CD4-positive, alpha-beta T cell (primary cell): ENCODE measurements at regions not wholly inside any gene's neighbourhood (a gene's known extent, or its start where the extent isn't known, plus 50 kb on each side); places are given as distances from the start of the nearest gene placed in this dataset.

Experiments used
- ATAC-seq: fragments of 200-7000 bp; cut with Tn5 transposase; one replicate; pipeline ENCODE4 v1.10.0; 2022; ENCODE audit warnings: mild to moderate bottlenecking; ENCODE audit not compliant: poor library complexity
- CTCF ChIA-PET: fragments of 350-600 bp; sonication (Branson Sonifier 250); formaldehyde crosslinking; loops from one replicate; lab custom pipeline; 2021; ENCODE audit warnings: antibody characterized with exemption, inconsistent platforms; lab: Charles Lee
- POLR2A ChIA-PET: fragments of 350-600 bp; sonication (Branson Sonifier 250); formaldehyde crosslinking; loops from one replicate; lab custom pipeline; 2021; ENCODE audit warnings: antibody characterized with exemption, inconsistent platforms; lab: Charles Lee
- DNase-seq, 14 experiments: peaks; one replicate each; pipeline ENCODE4 v3.0.0-alpha.2; 2013 to 2020; ENCODE audit warnings: mixed read lengths in 2 of 14
- H3K27ac ChIP-seq, 2 donors: one replicate each; pipeline versions ENCODE4 v1.5.1 to v1.7.0; 2013; ENCODE audit warnings: low read length in 2 of 2, low read depth in 1 of 2, mild to moderate bottlenecking in 1 of 2
- H3K27me3 ChIP-seq, 2 experiments: 1 replicate in 1 of 2; 2 replicates in 1 of 2; pipeline versions ENCODE4 v1.6.1 to v1.7.0; 2013; ENCODE audit warnings: low read length in 2 of 2, control low read depth in 1 of 2, mild to moderate bottlenecking in 1 of 2, moderate library complexity in 1 of 2; ENCODE audit not compliant: insufficient read depth in 2 of 2, control insufficient read depth in 1 of 2
- H3K36me3 ChIP-seq: one replicate; pipeline ENCODE4 v1.6.1; 2013; ENCODE audit warnings: low read length, control low read depth; ENCODE audit not compliant: insufficient read depth
- H3K4me1 ChIP-seq: one replicate; pipeline ENCODE4 v1.6.1; 2013; ENCODE audit warnings: low read length, control low read depth; ENCODE audit not compliant: insufficient read depth
- H3K4me3 ChIP-seq: one replicate; pipeline ENCODE4 v1.5.1; 2013; ENCODE audit warnings: mild to moderate bottlenecking, low read length, moderate library complexity
- H3K9me3 ChIP-seq, 2 experiments: 1 replicate in 1 of 2; 2 replicates in 1 of 2; pipeline versions ENCODE4 v1.6.1 to v1.7.0; 2013; ENCODE audit warnings: low read length in 2 of 2, mild to moderate bottlenecking in 2 of 2, control low read depth in 1 of 2, moderate library complexity in 1 of 2; ENCODE audit not compliant: control insufficient read depth in 1 of 2, insufficient read depth in 1 of 2
- H3K27ac Mint-ChIP-seq: one replicate; pipeline ENCODE4 v1.8.0; 2020; ENCODE audit warnings: mixed read lengths
- H3K27me3 Mint-ChIP-seq: one replicate; pipeline ENCODE4 v1.8.0; 2021; ENCODE audit warnings: mixed read lengths
- H3K36me3 Mint-ChIP-seq: one replicate; pipeline ENCODE4 v1.8.0; 2021; ENCODE audit warnings: low read depth, mixed read lengths
- H3K4me1 Mint-ChIP-seq: one replicate; pipeline ENCODE4 v1.8.0; 2021; ENCODE audit warnings: low read depth, mixed read lengths
- H3K4me3 Mint-ChIP-seq: one replicate; pipeline ENCODE4 v1.8.0; 2020; ENCODE audit warnings: mild to moderate bottlenecking, mixed read lengths
- H3K9me3 Mint-ChIP-seq: one replicate; pipeline ENCODE4 v1.8.0; 2020; ENCODE audit warnings: mixed read lengths
- CTCF ChIP-seq: fragments of 200-600 bp; IDR thresholded peaks from one replicate; pipeline ENCODE4 v1.8.0; 2022; ENCODE audit warnings: antibody characterized with exemption, mild to moderate bottlenecking
- intact Hi-C, 2 experiments: fragments of 100-400 bp; cut with DNase I in 1 of 2; cut with micrococcal nuclease in 1 of 2; formaldehyde crosslinking; loops; one replicate each; pipeline versions ENCODE4 v1.15.1 to v1.9.0; 2023 to 2025; cut with DNase I, micrococcal nuclease

DNA sequence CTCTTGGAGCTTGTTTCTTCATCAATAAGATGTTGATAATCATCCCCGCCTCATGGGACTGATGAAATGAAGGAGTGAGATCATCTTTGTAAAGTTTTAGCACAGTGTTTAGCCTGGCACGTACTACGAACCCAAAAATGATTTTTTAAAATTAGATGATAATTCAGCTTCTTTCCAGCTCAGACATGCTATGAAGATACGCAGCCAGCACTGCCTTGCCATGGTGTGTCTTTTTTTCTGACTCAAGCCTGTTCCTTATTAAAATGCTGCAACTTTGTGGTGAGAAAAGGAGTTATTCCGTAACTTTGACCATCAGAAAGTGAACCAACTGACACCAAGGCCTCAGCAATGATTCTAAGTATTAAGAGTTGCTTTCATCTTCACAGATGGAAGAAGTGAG lies 269.0 kb downstream of the LTN1 start:
- no peak overlapping the region for H3K4me3 ChIP-seq
- Mint-ChIP-seq H3K27ac (no peak overlapping the region), H3K27me3 (no peaks in the 10 kb centered on the region), H3K4me1 (no peaks in the 10 kb centered on the region), H3K4me3 (no peak overlapping the region), H3K36me3 (peaks cover 11% of the 10 kb centered on the region), H3K9me3 (no peaks in the 10 kb centered on the region)
- no peak for TF ChIP-seq CTCF
- intact Hi-C loops, result no loop called here
- H3K4me1 ChIP-seq, result no peaks in the 10 kb centered on the region
- no peak for DNase-seq
- ATAC-seq, result no peak
- ChIA-PET CTCF (interaction anchor here (1.1 kb wide), 1 partner anchor 11 kb away, joined by 4 read pairs; no protein-coding TSS in a partner anchor), POLR2A (no interaction called here)
- H3K27me3 ChIP-seq, result no peaks in the 10 kb centered on the region
- H3K27ac ChIP-seq, result no peak overlapping the region
- H3K9me3 ChIP-seq, result no peaks in the 10 kb centered on the region
- no peaks in the 10 kb centered on the region for H3K36me3 ChIP-seq

- H3K9me3 Mint-ChIP-seq, result no peaks in the 10 kb centered on the region
- intact Hi-C loops, result no loop called here
- ATAC-seq (no peak), DNase-seq (no peak)
- Histone ChIP-seq H3K4me3 (no peak overlapping the region), H3K36me3 (no peaks in the 10 kb centered on the region), H3K27ac (no peak overlapping the region), H3K9me3 (no peaks in the 10 kb centered on the region), H3K27me3 (no peaks in the 10 kb centered on the region), H3K4me1 (no peaks in the 10 kb centered on the region)
- H3K4me1 Mint-ChIP-seq, result no peaks in the 10 kb centered on the region
- H3K27me3 Mint-ChIP-seq, result no peaks in the 10 kb centered on the region
- ChIA-PET CTCF (no interaction called here), POLR2A (no interaction called here)
- peaks cover 11% of the 10 kb centered on the region for H3K36me3 Mint-ChIP-seq
- no peak for TF ChIP-seq CTCF
- H3K4me3 Mint-ChIP-seq, result no peak overlapping the region
- no peak overlapping the region for H3K27ac Mint-ChIP-seq
Observed at GRCh38 chr21:28719723-28720122, 273.0 kb downstream of the LTN1 start.

DNA sequence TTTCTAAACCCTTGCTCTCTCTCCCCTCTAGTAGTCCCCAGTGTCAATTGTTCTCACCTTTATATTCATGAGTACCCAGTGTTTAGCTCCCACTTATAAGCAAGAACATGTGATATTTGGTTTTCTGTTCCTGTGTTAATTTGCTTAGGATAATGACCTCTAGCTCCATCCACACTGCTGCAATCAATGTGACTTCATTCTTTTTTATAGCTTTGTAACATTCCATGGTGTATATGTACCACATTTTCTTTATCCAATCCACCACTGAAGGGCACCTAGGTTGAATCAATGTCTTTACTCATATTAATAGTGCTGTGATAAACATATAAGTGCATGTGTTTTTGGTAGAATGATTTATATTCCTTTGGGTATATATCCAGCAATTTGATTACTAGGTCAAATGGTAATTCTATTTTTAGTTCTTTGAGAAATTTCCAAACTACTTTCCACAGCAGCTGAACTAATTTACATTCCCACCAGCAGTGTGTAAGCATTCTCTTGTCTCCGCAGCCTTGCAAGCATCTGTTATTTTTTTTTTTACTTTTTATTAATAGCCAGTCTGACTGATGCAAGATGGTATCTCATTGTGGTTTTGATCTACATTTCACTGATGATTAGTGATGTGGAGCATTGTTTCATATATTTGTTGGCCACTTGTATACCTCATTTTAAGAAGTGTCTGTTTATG lies 277.8 kb downstream of the LTN1 start:
- no peaks in the 10 kb centered on the region for H3K9me3 Mint-ChIP-seq
- no peak overlapping the region for H3K27ac Mint-ChIP-seq
- Histone ChIP-seq H3K36me3 (no peaks in the 10 kb centered on the region), H3K27ac (no peak overlapping the region), H3K4me1 (no peaks in the 10 kb centered on the region), H3K27me3 (no peaks in the 10 kb centered on the region), H3K9me3 (no peaks in the 10 kb centered on the region), H3K4me3 (no peak overlapping the region)
- ChIA-PET CTCF (interaction anchor here (0.6 kb wide), 1 partner anchor 1003 kb away, joined by 4 read pairs; no protein-coding TSS in a partner anchor), POLR2A (no interaction called here)
- H3K4me1 Mint-ChIP-seq, result no peaks in the 10 kb centered on the region
- DNase-seq, result no peak
- TF ChIP-seq CTCF, result no peak
- no peaks in the 10 kb centered on the region for H3K27me3 Mint-ChIP-seq
- no peak overlapping the region for H3K4me3 Mint-ChIP-seq
- intact Hi-C loops, result no loop called here
- H3K36me3 Mint-ChIP-seq, result peaks cover 26% of the 10 kb centered on the region
- ATAC-seq, result no peak
